Peyer's patch (tissue), 4 donors: ENCODE measurements at regions not wholly inside any gene's neighbourhood (a gene's known extent, or its start where the extent isn't known, plus 50 kb on each side); places are given as distances from the start of the nearest gene placed in this dataset.

ENCODE experiments used
- POLR2A ChIP-seq, 2 donors: fragments of 450-650 bp; IDR thresholded peaks; one replicate each; pipeline ENCODE4 v1.5.1; 2017; ENCODE audit warnings: antibody characterized with exemption in 2 of 2, mild to moderate bottlenecking in 2 of 2, moderate library complexity in 2 of 2
- TF ChIP-seq, protein P1 (sequence below), 6 experiments: fragments of 450-650 bp in 4 of 6; fragments of 200-600 bp in 2 of 6; sonication (generic) in 1 of 6; IDR thresholded peaks; one replicate each; pipeline ENCODE4 v1.5.1; 2017 to 2019; ENCODE audit warnings: antibody characterized with exemption in 6 of 6, mild to moderate bottlenecking in 3 of 6, moderate library complexity in 1 of 6

DNA sequence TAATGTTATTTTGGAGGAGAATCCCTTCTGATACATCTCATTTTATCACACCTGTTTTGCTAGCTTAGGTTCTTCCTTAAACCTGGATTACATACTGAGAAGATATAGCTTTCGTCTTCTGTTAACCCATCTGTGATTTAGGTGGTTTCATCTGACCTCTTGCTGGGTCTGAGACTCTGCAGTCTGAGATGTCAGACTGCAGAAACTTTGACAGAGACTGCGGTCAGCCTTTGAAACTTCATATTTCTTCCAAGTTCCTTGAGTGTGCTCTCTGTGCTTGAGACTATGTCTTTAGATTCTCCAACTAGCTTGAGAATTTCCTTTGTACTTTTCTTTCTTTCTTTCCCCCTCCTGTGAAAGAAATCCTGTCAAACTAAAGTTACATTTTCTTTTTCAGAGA lies 196.4 kb upstream of the MPHOSPH6 start:
- TF ChIP-seq, protein P1, sequence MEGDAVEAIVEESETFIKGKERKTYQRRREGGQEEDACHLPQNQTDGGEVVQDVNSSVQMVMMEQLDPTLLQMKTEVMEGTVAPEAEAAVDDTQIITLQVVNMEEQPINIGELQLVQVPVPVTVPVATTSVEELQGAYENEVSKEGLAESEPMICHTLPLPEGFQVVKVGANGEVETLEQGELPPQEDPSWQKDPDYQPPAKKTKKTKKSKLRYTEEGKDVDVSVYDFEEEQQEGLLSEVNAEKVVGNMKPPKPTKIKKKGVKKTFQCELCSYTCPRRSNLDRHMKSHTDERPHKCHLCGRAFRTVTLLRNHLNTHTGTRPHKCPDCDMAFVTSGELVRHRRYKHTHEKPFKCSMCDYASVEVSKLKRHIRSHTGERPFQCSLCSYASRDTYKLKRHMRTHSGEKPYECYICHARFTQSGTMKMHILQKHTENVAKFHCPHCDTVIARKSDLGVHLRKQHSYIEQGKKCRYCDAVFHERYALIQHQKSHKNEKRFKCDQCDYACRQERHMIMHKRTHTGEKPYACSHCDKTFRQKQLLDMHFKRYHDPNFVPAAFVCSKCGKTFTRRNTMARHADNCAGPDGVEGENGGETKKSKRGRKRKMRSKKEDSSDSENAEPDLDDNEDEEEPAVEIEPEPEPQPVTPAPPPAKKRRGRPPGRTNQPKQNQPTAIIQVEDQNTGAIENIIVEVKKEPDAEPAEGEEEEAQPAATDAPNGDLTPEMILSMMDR (IDR thresholded peaks at IDR 0.05), result no peak
- no peak for TF ChIP-seq POLR2A (IDR thresholded peaks at IDR 0.05)
